ENCODE measurements at regions not wholly inside any gene's neighbourhood (a gene's known extent, or its start where the extent isn't known, plus 50 kb on each side); places are given as distances from the start of the nearest gene placed in this dataset.

DNA sequence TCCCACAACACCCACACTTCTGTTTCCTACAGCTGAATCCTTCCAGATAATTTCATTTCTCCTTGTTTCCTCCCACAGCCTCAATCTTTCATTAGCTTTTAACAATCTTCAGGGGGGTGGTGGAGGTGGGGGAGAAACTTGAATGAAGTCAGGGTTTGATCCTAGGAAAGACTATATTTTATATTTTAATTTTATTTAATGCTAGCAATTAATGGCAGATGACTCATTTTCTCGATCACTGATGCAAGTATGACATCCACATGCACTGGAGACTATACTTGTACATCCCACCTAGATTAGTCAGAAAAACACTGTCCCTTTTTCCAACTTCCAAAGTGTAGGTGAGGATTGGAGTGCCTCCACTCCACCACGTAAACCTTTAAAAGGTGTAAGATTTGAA lies 1181.3 kb upstream of the AUTS2 start:
- WGBS, 2 donors: 77 to 85% methylated on average over 2 of the region's 2 CpGs
- intact Hi-C loops (cut with DNase I): no loop called here
- no peak for ATAC-seq
- DNase-seq: no peak
- TF ChIP-seq, protein P1, sequence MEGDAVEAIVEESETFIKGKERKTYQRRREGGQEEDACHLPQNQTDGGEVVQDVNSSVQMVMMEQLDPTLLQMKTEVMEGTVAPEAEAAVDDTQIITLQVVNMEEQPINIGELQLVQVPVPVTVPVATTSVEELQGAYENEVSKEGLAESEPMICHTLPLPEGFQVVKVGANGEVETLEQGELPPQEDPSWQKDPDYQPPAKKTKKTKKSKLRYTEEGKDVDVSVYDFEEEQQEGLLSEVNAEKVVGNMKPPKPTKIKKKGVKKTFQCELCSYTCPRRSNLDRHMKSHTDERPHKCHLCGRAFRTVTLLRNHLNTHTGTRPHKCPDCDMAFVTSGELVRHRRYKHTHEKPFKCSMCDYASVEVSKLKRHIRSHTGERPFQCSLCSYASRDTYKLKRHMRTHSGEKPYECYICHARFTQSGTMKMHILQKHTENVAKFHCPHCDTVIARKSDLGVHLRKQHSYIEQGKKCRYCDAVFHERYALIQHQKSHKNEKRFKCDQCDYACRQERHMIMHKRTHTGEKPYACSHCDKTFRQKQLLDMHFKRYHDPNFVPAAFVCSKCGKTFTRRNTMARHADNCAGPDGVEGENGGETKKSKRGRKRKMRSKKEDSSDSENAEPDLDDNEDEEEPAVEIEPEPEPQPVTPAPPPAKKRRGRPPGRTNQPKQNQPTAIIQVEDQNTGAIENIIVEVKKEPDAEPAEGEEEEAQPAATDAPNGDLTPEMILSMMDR (IDR thresholded peaks at IDR 0.05): no peak
- no peak overlapping the region for H3K4me3 ChIP-seq
- no peaks in the 10 kb centered on the region for H3K9me3 ChIP-seq
- no peak for FAIRE-seq
- no peaks in the 10 kb centered on the region for H3K27me3 ChIP-seq
- no peaks in the 10 kb centered on the region for H3K4me1 ChIP-seq
- H3K36me3 ChIP-seq: no peaks in the 10 kb centered on the region
- H3K27ac ChIP-seq: no peak overlapping the region

DNA sequence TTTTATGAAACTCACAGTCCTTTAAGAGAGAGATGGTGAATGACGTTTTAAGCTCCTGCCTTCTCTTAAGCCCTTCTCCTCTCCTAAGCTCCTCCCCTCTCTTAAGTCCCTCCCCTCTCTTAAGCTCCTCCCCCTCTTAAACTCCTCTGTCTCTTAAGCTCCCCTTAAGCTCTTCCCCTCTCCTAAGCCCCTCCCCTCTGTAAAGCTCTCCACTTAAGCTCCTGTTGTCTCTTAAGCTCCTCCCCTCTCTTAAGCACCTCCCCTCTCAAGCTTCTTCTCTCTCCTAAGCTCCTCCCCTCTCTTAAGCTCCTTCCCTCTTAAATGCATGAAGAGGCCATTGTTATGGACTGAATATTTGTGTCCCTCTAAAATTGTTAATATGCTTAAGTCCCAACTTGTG lies 1180.6 kb upstream of the AUTS2 start:
- Histone ChIP-seq H3K36me3 (no peaks in the 10 kb centered on the region), H3K27ac (no peak overlapping the region), H3K4me3 (no peak overlapping the region), H3K4me1 (no peaks in the 10 kb centered on the region), H3K27me3 (no peaks in the 10 kb centered on the region), H3K9me3 (no peaks in the 10 kb centered on the region)
- intact Hi-C loops (cut with DNase I): no loop called here
- DNase-seq (no peak), FAIRE-seq (no peak), ATAC-seq (no peak)
- TF ChIP-seq, protein P1 (IDR thresholded peaks at IDR 0.05): no peak
- 35 to 50% methylated on average over 1 of the region's 1 CpG for WGBS, 2 donors

DNA sequence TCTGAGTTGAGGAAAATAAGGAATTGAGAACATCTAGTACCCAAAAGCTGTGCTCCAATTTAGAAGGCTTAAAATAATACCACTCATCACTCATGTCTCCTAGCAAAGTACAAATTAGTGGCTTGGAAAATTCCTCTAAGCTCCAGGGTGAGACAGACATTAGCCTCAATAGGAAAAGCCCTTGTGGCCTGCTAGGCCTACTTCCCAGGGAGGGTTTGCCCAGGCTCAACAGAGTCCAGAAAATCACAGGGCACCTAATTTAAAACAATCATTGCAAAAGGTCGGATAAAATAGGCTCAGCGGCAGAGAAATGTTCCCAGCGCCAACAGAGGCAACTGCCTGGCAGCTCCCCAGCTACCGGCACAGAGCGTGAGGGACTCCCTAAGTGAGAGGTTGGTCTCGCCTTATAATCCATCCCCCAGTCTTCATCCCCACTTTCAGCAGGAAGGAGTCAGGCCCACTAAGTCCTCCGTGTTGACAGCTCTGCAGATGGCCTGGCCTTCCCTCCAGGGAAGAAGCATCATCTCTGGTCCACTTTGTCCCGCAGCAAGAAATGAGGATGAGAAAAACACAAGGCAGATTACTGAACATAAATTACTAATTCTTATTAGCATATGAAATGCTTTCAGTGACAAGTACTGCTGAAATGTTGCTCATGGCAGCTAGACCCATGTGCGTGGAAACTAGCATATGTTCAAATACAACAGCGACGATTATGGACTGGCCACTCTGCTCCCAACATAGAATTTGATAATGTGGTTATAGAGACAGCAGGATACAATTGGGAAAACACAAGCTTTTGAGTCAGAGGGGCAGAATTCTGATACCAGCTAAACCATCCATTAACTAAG lies 1177.7 kb upstream of the AUTS2 start:
- H3K4me3 ChIP-seq: no peak overlapping the region
- WGBS, 2 donors: 84 to 87% methylated on average over 11 of the region's 11 CpGs
- H3K4me1 ChIP-seq: no peaks in the 10 kb centered on the region
- FAIRE-seq (no peak), DNase-seq (no peak), ATAC-seq (no peak)
- TF ChIP-seq, protein P1 (IDR thresholded peaks at IDR 0.05): no peak
- intact Hi-C loops (cut with DNase I): no loop called here
- no peaks in the 10 kb centered on the region for H3K36me3 ChIP-seq
- no peaks in the 10 kb centered on the region for H3K27me3 ChIP-seq
- H3K9me3 ChIP-seq: no peaks in the 10 kb centered on the region
- H3K27ac ChIP-seq: no peak overlapping the region

DNA sequence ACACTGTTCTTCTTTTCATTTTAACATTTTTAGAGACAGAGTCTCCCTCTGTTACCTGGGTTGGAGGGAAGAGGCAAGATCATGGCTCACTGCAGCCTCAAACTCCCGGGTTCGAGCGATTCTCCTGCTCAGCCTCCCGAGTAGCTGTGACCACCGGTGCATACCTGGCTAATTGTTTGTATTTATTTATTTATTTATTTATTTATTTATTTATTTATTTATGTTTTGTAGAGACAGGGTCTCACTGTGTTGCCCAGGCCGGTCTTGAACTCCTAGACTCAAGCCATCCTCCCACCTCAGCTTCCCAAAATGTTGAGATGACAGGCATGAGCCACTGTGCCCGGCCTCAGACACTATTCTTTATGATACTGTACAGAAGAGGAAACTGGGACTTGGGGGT lies 1176.6 kb upstream of the AUTS2 start:
- ATAC-seq (no peak), FAIRE-seq (no peak), DNase-seq (no peak)
- intact Hi-C loops (cut with DNase I): no loop called here
- TF ChIP-seq, protein P1 (IDR thresholded peaks at IDR 0.05): no peak
- H3K36me3 ChIP-seq: no peaks in the 10 kb centered on the region
- H3K27me3 ChIP-seq: no peaks in the 10 kb centered on the region
- WGBS, 2 donors: 84 to 91% methylated on average over 7 of the region's 7 CpGs
- H3K27ac ChIP-seq: no peak overlapping the region
- H3K4me1 ChIP-seq: no peaks in the 10 kb centered on the region
- H3K9me3 ChIP-seq: no peaks in the 10 kb centered on the region
- no peak overlapping the region for H3K4me3 ChIP-seq

DNA sequence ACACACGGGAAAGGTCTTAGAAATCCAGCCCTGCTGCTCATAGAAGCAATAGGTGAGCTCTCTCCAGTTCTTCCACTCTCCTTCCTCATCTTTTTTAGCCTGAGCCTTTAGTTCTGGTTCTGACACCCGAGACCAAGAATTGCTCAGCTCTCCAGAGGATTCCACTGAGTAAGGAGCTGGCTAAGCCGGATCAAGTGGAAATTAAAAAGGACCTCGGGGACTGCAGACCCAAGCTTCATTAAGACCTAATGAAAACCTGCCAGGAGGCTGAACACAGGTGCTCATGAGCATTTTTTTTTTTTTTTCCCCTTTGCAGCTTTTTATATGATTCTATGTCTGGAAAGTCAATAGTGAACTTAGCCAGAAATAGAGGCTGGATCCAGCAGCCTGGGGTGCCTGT lies 1176.0 kb upstream of the AUTS2 start:
- FAIRE-seq: no peak
- WGBS, 2 donors: 42 to 74% methylated on average over 4 of the region's 4 CpGs

More for the DNA sequence above, 1176.0 kb upstream of the AUTS2 start:
- no peak overlapping the region for H3K4me3 ChIP-seq
- no peaks in the 10 kb centered on the region for H3K36me3 ChIP-seq
- H3K27me3 ChIP-seq: no peaks in the 10 kb centered on the region
- H3K4me1 ChIP-seq: no peaks in the 10 kb centered on the region
- H3K27ac ChIP-seq: no peak overlapping the region
- DNase-seq (no peak), ATAC-seq (no peak)
- H3K9me3 ChIP-seq: no peaks in the 10 kb centered on the region
- TF ChIP-seq, protein P1 (IDR thresholded peaks at IDR 0.05): no peak
- intact Hi-C loops (cut with DNase I): no loop called here

Measured in pancreas (tissue), 10 donors.